GM04503 (cell line): ENCODE measurements at regions not wholly inside any gene's neighbourhood (a gene's known extent, or its start where the extent isn't known, plus 50 kb on each side); places are given as distances from the start of the nearest gene placed in this dataset.
A peak's percentile ranks its signal among the peaks of the same experiment; 100 is the strongest.

ENCODE experiments used
- DNase-seq: peaks from one replicate; pipeline ENCODE4 v3.0.0-alpha.2; 2012; ENCODE audit warnings: low read depth

- DNase-seq, result no peak
Measured at GRCh38 chr5:121218086-121218485, 633.6 kb upstream of the FTMT start.

- no peak for DNase-seq
Measured at GRCh38 chr5:121221483-121221882, 630.2 kb upstream of the FTMT start.

GRCh38 chr5:121226765-121227164, 624.9 kb upstream of the FTMT start:
- DNase-seq, result no peak

DNA sequence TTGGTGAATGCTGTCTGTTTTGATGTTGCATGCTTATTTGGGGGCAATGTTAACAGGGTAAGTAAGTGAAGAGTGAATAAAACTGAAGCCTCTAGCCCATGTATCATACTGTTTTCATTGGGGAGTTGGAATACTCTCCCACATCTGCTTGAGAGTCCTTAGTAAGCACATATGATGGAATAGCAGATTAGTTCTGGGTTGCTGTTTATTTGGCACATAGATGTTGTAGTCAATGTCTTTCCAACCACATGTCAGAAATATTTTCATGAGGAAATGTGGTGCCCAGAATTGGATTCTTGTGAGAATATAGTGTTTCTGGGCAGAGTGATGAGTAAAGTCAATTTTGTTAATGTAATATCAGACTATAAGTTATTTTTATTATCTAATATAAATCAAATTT, 611.7 kb upstream of the FTMT start:
- no peak for DNase-seq

- no peak for DNase-seq
Measured at GRCh38 chr5:121246971-121247370, 604.7 kb upstream of the FTMT start.

- DNase-seq, result no peak
Measured at GRCh38 chr5:121251954-121252353, 599.7 kb upstream of the FTMT start.

DNA sequence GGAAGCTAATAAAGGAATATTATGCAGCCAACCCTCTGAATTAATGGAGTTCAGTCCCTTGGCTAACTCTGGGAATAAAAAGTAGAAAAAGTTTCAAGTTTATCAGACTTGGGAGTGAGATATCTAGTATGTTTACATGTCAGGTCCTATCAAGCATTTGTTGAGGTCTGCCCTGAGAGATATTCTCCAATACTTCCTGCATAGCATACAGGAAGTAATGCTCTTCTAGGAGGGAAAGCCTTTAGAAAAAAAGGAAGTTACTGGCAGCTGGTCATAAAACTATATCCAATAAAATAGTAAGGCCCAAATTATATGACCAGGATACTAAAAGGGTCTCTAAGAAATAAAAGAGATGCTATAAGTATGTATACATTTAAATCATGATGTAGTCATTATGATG, 594.1 kb upstream of the FTMT start:
- DNase-seq, result no peak

DNA sequence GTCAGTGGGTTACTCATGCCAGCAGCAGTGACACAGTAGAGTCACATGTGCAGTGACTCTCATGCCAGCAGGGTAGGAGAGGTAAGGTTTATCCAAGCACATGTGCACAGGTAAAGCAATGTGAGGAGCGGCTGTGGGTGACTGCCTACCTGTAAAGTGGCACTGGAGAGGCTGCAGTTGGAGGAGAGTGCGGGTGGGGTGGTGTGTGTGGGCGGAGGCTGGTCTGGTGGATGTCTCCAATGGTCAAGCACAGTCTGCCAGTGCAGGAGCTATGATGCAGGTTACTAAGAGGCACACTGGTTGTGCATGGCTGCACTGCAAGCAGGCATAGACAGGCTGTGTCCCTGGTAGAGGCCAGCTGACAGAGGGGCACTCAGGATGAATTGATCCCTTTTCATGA, 588.2 kb upstream of the FTMT start:
- no peak for DNase-seq

GRCh38 chr5:121264605-121265004, 587.1 kb upstream of the FTMT start:
- DNase-seq, result no peak

DNA sequence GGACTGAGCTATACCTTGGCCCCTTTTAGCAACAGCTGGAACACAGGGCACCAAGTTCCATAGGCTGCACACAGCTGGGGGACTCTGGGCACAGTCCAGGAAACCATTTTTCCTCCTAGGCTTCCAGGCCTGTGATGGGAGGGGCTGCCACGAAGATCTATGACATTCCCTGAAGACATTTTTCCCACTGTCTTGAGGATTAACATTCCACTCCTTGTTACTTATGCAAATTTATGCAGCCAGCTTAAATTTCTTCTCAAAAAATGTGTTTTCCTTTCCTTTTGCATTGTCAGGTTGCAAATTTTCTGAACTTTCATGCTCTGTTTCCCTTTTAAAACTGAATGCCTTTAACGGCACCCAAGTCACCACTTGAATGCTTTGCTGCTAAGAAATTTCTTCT, 580.1 kb upstream of the FTMT start:
- no peak for DNase-seq

GRCh38 chr5:121273833-121274433, 577.7 kb upstream of the FTMT start:
- DNase-seq, result peak; percentile 31

DNA sequence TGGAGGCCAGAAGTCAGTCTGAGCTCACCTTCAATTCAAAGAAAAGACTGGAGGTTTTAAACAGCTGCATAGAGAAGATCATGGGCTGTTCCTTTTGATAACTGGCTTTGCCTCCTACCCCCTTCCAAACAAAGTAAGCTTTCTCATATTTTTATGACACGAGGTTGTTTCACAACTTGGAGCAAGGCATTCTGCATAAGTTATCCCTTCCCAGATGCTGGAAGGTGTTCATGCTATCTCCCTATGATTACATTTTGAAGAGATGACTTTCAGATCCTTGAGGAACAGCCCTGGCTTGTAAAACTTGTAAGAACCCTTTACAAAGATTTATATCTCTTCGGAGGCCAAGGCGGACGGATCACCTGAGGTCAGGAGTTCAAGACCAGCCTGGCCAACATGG, 571.9 kb upstream of the FTMT start:
- DNase-seq, result no peak

GRCh38 chr5:121285801-121286521, 565.7 kb upstream of the FTMT start:
- DNase-seq, result peak; percentile 8

GRCh38 chr5:121288781-121289180, 562.9 kb upstream of the FTMT start:
- DNase-seq, result no peak

DNA sequence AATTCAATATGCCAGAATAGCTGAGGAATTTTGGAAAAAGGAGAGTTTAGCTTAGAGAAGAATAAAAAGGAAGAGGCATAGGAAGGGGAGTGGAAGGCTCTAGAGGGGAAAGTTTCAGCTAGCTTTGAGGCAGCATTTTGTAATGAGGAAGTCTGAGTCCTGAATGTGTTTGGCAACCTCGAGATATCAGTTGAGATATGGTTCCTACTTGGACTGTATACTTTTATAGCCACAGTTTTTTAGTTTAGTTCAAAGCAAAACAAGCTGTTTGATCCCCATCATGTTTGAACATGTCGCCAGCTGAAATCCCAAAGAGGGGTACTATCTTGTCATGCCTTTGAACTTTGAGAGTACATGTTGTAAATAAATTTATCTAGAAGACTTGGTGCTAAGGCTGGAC, 559.0 kb upstream of the FTMT start:
- no peak for DNase-seq

DNA sequence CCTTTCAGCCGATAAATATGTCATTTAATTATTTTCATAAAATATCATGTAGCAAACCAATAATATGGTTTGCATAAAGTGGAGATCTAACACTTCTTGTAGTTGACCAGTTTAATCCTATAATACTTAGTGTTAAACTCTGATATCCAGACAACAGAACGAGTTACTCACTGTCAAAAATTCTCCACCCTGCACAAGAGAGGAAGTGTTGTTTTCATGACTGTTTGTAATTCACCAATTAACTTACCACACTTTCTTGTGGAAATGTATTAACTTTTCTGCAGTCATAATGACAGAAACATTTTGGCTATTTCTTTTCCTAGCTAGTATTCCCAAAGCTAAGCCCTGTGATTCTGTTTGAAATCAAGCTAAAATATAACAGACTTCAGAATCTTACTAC, 555.3 kb upstream of the FTMT start:
- DNase-seq, result no peak

- DNase-seq, result no peak
Measured at GRCh38 chr5:121299153-121299552, 552.5 kb upstream of the FTMT start.

- DNase-seq, result no peak
Measured at GRCh38 chr5:121304838-121305237, 546.8 kb upstream of the FTMT start.

GRCh38 chr5:121313886-121314285, 537.8 kb upstream of the FTMT start:
- no peak for DNase-seq

- no peak for DNase-seq
Measured at GRCh38 chr5:121315786-121316185, 535.9 kb upstream of the FTMT start.

DNA sequence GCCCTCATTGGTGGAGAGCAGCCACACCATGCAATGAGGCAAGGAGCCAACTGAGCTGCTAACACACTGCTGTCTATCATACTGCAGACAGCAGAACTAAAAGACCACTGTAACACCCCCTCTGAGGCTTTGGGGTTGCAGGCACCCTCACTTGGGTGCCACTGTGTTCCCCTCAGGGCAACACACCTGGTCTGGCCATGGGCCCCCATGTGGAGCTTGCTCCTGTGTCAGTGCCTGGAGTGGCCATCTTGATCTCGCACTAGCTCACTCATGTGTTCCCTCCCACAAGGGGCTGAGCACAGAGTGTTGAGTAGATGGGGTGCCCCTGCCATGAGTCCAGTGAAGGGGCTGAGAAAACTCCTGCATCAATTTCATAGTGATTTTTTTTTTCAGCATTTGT, 532.4 kb upstream of the FTMT start:
- DNase-seq, result no peak

- no peak for DNase-seq
Measured at GRCh38 chr5:121325930-121326329, 525.8 kb upstream of the FTMT start.

- no peak for DNase-seq
Measured at GRCh38 chr5:121350181-121350930, 501.3 kb upstream of the FTMT start.
